ENCODE measurements at regions not wholly inside any gene's neighbourhood (a gene's known extent, or its start where the extent isn't known, plus 50 kb on each side); places are given as distances from the start of the nearest gene placed in this dataset.

DNA sequence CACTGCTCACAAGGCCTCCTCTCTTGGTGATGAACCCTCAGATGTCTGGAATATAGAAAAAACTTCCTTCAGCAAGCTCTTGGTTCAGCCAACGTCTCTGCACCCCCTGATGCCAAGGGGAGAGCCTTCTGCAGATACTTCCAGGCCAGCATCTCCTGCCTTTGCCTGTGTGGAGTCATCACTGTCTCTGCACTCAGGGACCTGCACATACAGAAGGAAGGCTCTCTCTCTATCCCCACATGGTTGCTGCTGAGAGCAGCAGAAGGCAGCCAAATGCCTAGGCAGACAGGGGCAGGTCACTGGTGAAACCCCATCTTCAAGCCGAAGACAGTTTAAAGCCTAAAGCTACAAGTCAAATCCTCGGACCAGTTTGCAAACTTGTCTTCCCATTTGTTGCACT lies 137.6 kb downstream of the WDR11 start:
- H2AFZ ChIP-seq (ENCODE audit: low read depth, low read length), result no peak overlapping the region
- Mint-ChIP-seq H3K36me3 (ENCODE audit: low read depth, unreplicated experiment) (peaks cover 3% of the 10 kb centered on the region), H3K27ac (ENCODE audit: unreplicated experiment) (no peak overlapping the region), H3K9me3 (ENCODE audit: unreplicated experiment) (peaks cover 28% of the 10 kb centered on the region), H3K27me3 (ENCODE audit: low read depth, unreplicated experiment) (peaks cover 9% of the 10 kb centered on the region), H3K4me3 (ENCODE audit: unreplicated experiment) (no peak overlapping the region), H3K4me1 (ENCODE audit: low read depth, unreplicated experiment) (no peaks in the 10 kb centered on the region)
- no peak for TF ChIP-seq EZH2 (IDR thresholded peaks at IDR 0.05; ENCODE audit: insufficient read depth, low read length)
- TF ChIP-seq, protein P1, sequence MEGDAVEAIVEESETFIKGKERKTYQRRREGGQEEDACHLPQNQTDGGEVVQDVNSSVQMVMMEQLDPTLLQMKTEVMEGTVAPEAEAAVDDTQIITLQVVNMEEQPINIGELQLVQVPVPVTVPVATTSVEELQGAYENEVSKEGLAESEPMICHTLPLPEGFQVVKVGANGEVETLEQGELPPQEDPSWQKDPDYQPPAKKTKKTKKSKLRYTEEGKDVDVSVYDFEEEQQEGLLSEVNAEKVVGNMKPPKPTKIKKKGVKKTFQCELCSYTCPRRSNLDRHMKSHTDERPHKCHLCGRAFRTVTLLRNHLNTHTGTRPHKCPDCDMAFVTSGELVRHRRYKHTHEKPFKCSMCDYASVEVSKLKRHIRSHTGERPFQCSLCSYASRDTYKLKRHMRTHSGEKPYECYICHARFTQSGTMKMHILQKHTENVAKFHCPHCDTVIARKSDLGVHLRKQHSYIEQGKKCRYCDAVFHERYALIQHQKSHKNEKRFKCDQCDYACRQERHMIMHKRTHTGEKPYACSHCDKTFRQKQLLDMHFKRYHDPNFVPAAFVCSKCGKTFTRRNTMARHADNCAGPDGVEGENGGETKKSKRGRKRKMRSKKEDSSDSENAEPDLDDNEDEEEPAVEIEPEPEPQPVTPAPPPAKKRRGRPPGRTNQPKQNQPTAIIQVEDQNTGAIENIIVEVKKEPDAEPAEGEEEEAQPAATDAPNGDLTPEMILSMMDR (IDR thresholded peaks at IDR 0.05; ENCODE audit: insufficient read depth, low read depth, low read length), result no peak
- H3K27me3 ChIP-seq (ENCODE audit: insufficient read depth, low read length), result no peaks in the 10 kb centered on the region
- no peaks in the 10 kb centered on the region for H4K20me1 ChIP-seq (ENCODE audit: insufficient read depth, low read length)
- H3K36me3 ChIP-seq (ENCODE audit: insufficient read depth, low read length), result no peaks in the 10 kb centered on the region
- DNase-seq (ENCODE audit: low read depth) (no peak), FAIRE-seq (no peak)
- no peak overlapping the region for H3K27ac ChIP-seq (ENCODE audit: low read depth, low read length)
- no peak overlapping the region for H3K9ac ChIP-seq (ENCODE audit: low read length)
- H3K79me2 ChIP-seq (ENCODE audit: insufficient read depth, low read length), result no peaks in the 10 kb centered on the region
- no peak overlapping the region for H3K4me3 ChIP-seq (ENCODE audit: insufficient read depth, low read depth, low read length)
- no peak overlapping the region for H3K4me2 ChIP-seq (ENCODE audit: low read length)
- peaks cover 9% of the 10 kb centered on the region for H3K9me3 ChIP-seq (ENCODE audit: insufficient read depth, low read depth, low read length)
- H3K4me1 ChIP-seq (ENCODE audit: insufficient read depth, low read length), result no peaks in the 10 kb centered on the region

DNA sequence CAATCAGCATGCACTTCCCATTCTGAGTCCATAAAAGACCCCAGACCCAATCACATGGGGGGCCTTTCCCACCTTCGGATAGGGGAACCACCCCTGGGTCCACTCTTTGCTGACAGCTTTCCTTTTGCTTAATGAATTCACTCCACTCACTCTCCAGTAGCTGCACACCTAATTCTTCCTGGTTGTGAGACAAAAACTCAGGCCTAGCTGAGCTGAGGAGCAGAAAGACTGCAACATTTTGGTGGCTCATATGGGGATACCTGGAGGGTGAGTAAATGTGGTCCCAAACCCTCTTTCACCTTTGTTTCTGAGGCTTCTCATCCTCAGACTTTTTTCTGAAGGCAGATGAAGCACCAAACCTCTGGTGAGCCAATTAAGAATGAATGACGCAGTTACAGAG lies 138.1 kb downstream of the WDR11 start:
- H3K4me1 Mint-ChIP-seq (ENCODE audit: low read depth, unreplicated experiment), result no peaks in the 10 kb centered on the region

DNA sequence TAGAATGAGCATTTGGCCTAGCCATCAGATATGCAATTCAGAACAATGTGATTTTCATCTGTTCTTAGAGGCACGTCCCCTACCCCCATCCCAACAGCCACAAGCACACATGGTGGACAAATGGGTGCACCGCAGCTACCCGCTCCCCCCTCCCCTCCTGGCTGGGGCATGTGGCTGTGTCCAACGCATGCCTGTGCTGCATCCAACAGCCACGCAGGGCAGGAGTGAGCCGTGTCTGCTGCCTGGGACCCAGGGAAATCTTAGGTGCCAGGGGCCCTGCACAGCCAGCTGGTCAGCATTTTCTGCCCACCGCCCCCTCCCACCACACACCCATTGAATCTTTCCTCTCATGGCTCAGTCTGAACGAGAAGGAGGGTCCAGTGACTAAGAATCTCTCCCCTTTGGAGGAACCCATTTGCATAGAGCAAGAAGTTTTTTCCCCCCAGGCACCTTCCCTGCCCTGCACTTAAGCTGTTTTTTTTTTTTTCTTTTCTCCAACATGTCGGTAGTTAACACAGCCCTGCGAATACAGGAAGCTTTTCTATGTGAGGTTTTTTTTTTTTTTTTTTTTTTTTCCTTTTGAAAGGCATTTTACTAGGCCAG lies 138.9 kb downstream of the WDR11 start:
- Mint-ChIP-seq H3K27ac (ENCODE audit: unreplicated experiment) (no peak overlapping the region), H3K27me3 (ENCODE audit: low read depth, unreplicated experiment) (peaks cover 9% of the 10 kb centered on the region), H3K4me3 (ENCODE audit: unreplicated experiment) (no peak overlapping the region), H3K4me1 (ENCODE audit: low read depth, unreplicated experiment) (no peaks in the 10 kb centered on the region), H3K36me3 (ENCODE audit: low read depth, unreplicated experiment) (peaks cover 3% of the 10 kb centered on the region), H3K9me3 (ENCODE audit: unreplicated experiment) (peaks cover 25% of the 10 kb centered on the region)
- Histone ChIP-seq H3K9ac (ENCODE audit: low read length) (no peak overlapping the region), H3K4me3 (ENCODE audit: insufficient read depth, low read depth, low read length) (no peak overlapping the region), H3K27ac (ENCODE audit: low read depth, low read length) (no peak overlapping the region), H3K4me1 (ENCODE audit: insufficient read depth, low read length) (no peaks in the 10 kb centered on the region), H4K20me1 (ENCODE audit: insufficient read depth, low read length) (no peaks in the 10 kb centered on the region), H2AFZ (ENCODE audit: low read depth, low read length) (no peak overlapping the region), H3K27me3 (ENCODE audit: insufficient read depth, low read length) (no peaks in the 10 kb centered on the region), H3K79me2 (ENCODE audit: insufficient read depth, low read length) (no peaks in the 10 kb centered on the region), H3K4me2 (ENCODE audit: low read length) (no peak overlapping the region), H3K9me3 (ENCODE audit: insufficient read depth, low read depth, low read length) (peaks cover 9% of the 10 kb centered on the region), H3K36me3 (ENCODE audit: insufficient read depth, low read length) (no peaks in the 10 kb centered on the region)
- TF ChIP-seq, protein P1 (IDR thresholded peaks at IDR 0.05; ENCODE audit: insufficient read depth, low read depth, low read length), result no peak
- TF ChIP-seq EZH2 (IDR thresholded peaks at IDR 0.05; ENCODE audit: insufficient read depth, low read length), result no peak
- FAIRE-seq (no peak), DNase-seq (ENCODE audit: low read depth) (no peak)

More for the DNA sequence above, 138.1 kb downstream of the WDR11 start:
- Mint-ChIP-seq H3K27ac (ENCODE audit: unreplicated experiment) (no peak overlapping the region), H3K9me3 (ENCODE audit: unreplicated experiment) (peaks cover 28% of the 10 kb centered on the region), H3K27me3 (ENCODE audit: low read depth, unreplicated experiment) (peaks cover 9% of the 10 kb centered on the region), H3K36me3 (ENCODE audit: low read depth, unreplicated experiment) (peaks cover 3% of the 10 kb centered on the region), H3K4me3 (ENCODE audit: unreplicated experiment) (no peak overlapping the region)
- Histone ChIP-seq H3K9ac (ENCODE audit: low read length) (no peak overlapping the region), H3K4me1 (ENCODE audit: insufficient read depth, low read length) (no peaks in the 10 kb centered on the region), H3K36me3 (ENCODE audit: insufficient read depth, low read length) (no peaks in the 10 kb centered on the region), H3K4me2 (ENCODE audit: low read length) (no peak overlapping the region), H3K79me2 (ENCODE audit: insufficient read depth, low read length) (no peaks in the 10 kb centered on the region), H2AFZ (ENCODE audit: low read depth, low read length) (no peak overlapping the region), H3K27ac (ENCODE audit: low read depth, low read length) (no peak overlapping the region), H4K20me1 (ENCODE audit: insufficient read depth, low read length) (no peaks in the 10 kb centered on the region), H3K4me3 (ENCODE audit: insufficient read depth, low read depth, low read length) (no peak overlapping the region), H3K27me3 (ENCODE audit: insufficient read depth, low read length) (no peaks in the 10 kb centered on the region), H3K9me3 (ENCODE audit: insufficient read depth, low read depth, low read length) (peaks cover 9% of the 10 kb centered on the region)
- TF ChIP-seq, protein P1 (IDR thresholded peaks at IDR 0.05; ENCODE audit: insufficient read depth, low read depth, low read length), result no peak
- no peak for TF ChIP-seq EZH2 (IDR thresholded peaks at IDR 0.05; ENCODE audit: insufficient read depth, low read length)
- DNase-seq (ENCODE audit: low read depth), result no peak
- no peak for FAIRE-seq

Data from astrocyte (in vitro differentiated cells and primary cell).